CD4-positive, CD25-positive, alpha-beta regulatory T cell (primary cell): ENCODE measurements at regions not wholly inside any gene's neighbourhood (a gene's known extent, or its start where the extent isn't known, plus 50 kb on each side); places are given as distances from the start of the nearest gene placed in this dataset.
A peak's percentile ranks its signal among the peaks of the same experiment; 100 is the strongest.

Experiments used
- ATAC-seq, 2 donors: fragments of 150-1000 bp; cut with Tn5 transposase; one replicate each; pipeline ENCODE4 v1.10.0; 2021; ENCODE audit warnings: low read depth in 2 of 2, moderate number of reproducible peaks in 2 of 2, moderate library complexity in 1 of 2
- DNase-seq, 3 donors: peaks; one replicate each; pipeline versions ENCODE4 v3.0.0 to v3.0.0-alpha.2; 2012 to 2022; ENCODE audit warnings: mixed read lengths in 1 of 3
- H3K27ac ChIP-seq: one replicate; pipeline ENCODE4 v1.7.0; 2013; ENCODE audit warnings: mild to moderate bottlenecking, low read length; ENCODE audit not compliant: insufficient read depth, poor library complexity, severe bottlenecking
- H3K27me3 ChIP-seq: one replicate; pipeline ENCODE4 v1.7.0; 2013; ENCODE audit warnings: low read length; ENCODE audit not compliant: control insufficient read depth, insufficient read depth
- H3K36me3 ChIP-seq: one replicate; pipeline ENCODE4 v1.7.0; 2013; ENCODE audit warnings: mild to moderate bottlenecking, low read length, moderate library complexity; ENCODE audit not compliant: control insufficient read depth, insufficient read depth
- H3K4me1 ChIP-seq: 2 replicates; pipeline ENCODE4 v1.7.0; 2013; ENCODE audit warnings: mild to moderate bottlenecking, low read length; ENCODE audit not compliant: insufficient read depth, control insufficient read depth, poor library complexity, severe bottlenecking
- H3K4me3 ChIP-seq: one replicate; pipeline ENCODE4 v1.7.0; 2013; ENCODE audit warnings: low read depth, mild to moderate bottlenecking, low read length, moderate library complexity
- H3K9me3 ChIP-seq, 2 experiments: 1 replicate in 1 of 2; 2 replicates in 1 of 2; pipeline ENCODE4 v1.7.0; 2013; ENCODE audit warnings: low read length in 2 of 2, mild to moderate bottlenecking in 1 of 2, moderate library complexity in 1 of 2; ENCODE audit not compliant: control insufficient read depth in 2 of 2
- H3K27ac Mint-ChIP-seq, 3 donors: one replicate each; pipeline ENCODE4 v1.8.0; 2020 to 2022; ENCODE audit warnings: mild to moderate bottlenecking in 3 of 3, mixed read lengths in 3 of 3, moderate library complexity in 2 of 3
- H3K27me3 Mint-ChIP-seq: one replicate; pipeline ENCODE4 v1.8.0; 2022; ENCODE audit warnings: mild to moderate bottlenecking, mixed read lengths
- H3K36me3 Mint-ChIP-seq: one replicate; pipeline ENCODE4 v1.8.0; 2020; ENCODE audit warnings: mixed read lengths
- H3K4me1 Mint-ChIP-seq, 4 donors: one replicate each; pipeline ENCODE4 v1.8.0; 2020 to 2022; ENCODE audit warnings: mixed read lengths in 4 of 4, mild to moderate bottlenecking in 1 of 4
- H3K4me3 Mint-ChIP-seq, 4 donors: one replicate each; pipeline ENCODE4 v1.8.0; 2020 to 2022; ENCODE audit warnings: mild to moderate bottlenecking in 4 of 4, mixed read lengths in 4 of 4, moderate library complexity in 3 of 4
- H3K9me3 Mint-ChIP-seq, 7 donors: one replicate each; pipeline ENCODE4 v1.8.0; 2020 to 2022; ENCODE audit warnings: mixed read lengths in 7 of 7, mild to moderate bottlenecking in 3 of 7, moderate library complexity in 2 of 7

GRCh38 chr2:136045835-136046570, 60.6 kb upstream of the DARS1 start:
- H3K4me1 Mint-ChIP-seq: peaks cover 14 to 51% (median 32%) of the 10 kb centered on the region in 4 donors
- H3K27me3 Mint-ChIP-seq: no peaks in the 10 kb centered on the region
- no peaks in the 10 kb centered on the region for H3K27me3 ChIP-seq
- no peaks in the 10 kb centered on the region for H3K9me3 ChIP-seq
- peak overlapping the region in 1 of 3 donors; percentile 79 for H3K27ac Mint-ChIP-seq
- H3K4me3 ChIP-seq: no peak overlapping the region
- H3K36me3 ChIP-seq: no peaks in the 10 kb centered on the region
- DNase-seq (no peak), ATAC-seq (no peak)
- H3K4me3 Mint-ChIP-seq: no peak overlapping the region
- H3K4me1 ChIP-seq: peaks cover 24% of the 10 kb centered on the region
- peaks cover 0 to 5% (median 0%) of the 10 kb centered on the region in 7 donors for H3K9me3 Mint-ChIP-seq
- no peak overlapping the region for H3K27ac ChIP-seq
- no peaks in the 10 kb centered on the region for H3K36me3 Mint-ChIP-seq

GRCh38 chr2:136045344-136045743, 59.9 kb upstream of the DARS1 start:
- ATAC-seq (no peak), DNase-seq (no peak)
- H3K4me3 ChIP-seq: no peak overlapping the region
- H3K4me1 Mint-ChIP-seq: peaks cover 7 to 45% (median 25%) of the 10 kb centered on the region in 4 donors
- H3K4me1 ChIP-seq: peaks cover 18% of the 10 kb centered on the region
- no peaks in the 10 kb centered on the region for H3K36me3 ChIP-seq
- no peaks in the 10 kb centered on the region for H3K27me3 Mint-ChIP-seq
- H3K36me3 Mint-ChIP-seq: no peaks in the 10 kb centered on the region
- H3K27ac Mint-ChIP-seq: no peak overlapping the region
- no peaks in the 10 kb centered on the region for H3K27me3 ChIP-seq
- peaks cover 0 to 5% (median 0%) of the 10 kb centered on the region in 7 donors for H3K9me3 Mint-ChIP-seq
- H3K9me3 ChIP-seq: no peaks in the 10 kb centered on the region
- no peak overlapping the region for H3K27ac ChIP-seq
- H3K4me3 Mint-ChIP-seq: no peak overlapping the region
